Ovary (tissue), 3 donors: ENCODE measurements at regions not wholly inside any gene's neighbourhood (a gene's known extent, or its start where the extent isn't known, plus 50 kb on each side); places are given as distances from the start of the nearest gene placed in this dataset.

ENCODE experiments used
- CTCF ChIP-seq, 3 donors: fragments of 450-650 bp in 2 of 3; fragments of 200-600 bp in 1 of 3; IDR thresholded peaks; one replicate each; pipeline versions ENCODE4 v1.5.1 to v1.8.0; 2016 to 2022; ENCODE audit warnings: antibody characterized with exemption in 3 of 3, mild to moderate bottlenecking in 1 of 3
- POLR2A ChIP-seq: fragments of 450-650 bp; IDR thresholded peaks from one replicate; pipeline ENCODE4 v1.6.1; 2017; ENCODE audit warnings: antibody characterized with exemption, mild to moderate bottlenecking, moderate library complexity
- donor health status: DM: no; HTN: no; CAD: no.

DNA sequence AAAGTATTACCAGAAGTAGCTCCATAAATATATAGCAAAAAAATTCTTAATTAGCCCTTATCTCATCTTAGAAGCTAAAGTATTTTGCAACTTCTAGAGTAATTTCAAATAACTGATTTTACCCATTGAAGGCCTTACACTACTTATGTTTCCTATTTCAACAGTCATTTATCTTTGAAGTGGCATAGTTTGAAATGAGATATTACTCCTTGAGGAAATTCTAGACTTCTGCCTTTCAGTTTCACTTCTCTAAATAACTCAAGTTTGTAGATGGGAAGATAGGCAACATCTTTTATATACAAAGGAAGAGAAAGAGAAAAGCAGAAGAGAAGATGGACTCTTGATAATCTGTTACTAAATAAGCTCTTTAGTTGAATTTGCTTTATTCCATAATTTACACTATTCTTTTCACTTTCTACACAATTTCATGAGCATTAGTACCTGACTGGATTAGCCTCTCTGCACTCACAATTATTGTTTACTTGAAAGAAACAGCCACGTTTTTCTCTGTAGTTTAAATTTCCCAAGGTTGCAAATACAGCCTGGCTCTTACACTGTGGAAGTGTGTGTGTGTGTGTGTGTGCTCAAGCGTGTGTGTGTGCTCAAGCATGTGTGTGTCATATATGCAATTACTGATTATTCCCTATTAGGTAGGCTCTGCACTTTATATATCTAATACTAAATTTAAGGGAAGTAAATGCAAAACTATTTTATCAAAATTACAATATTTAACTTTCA, 60.6 kb upstream of the EMB start:
- TF ChIP-seq POLR2A: no peak
- no peak for TF ChIP-seq CTCF (IDR thresholded peaks at IDR 0.05)
